ENCODE measurements at regions not wholly inside any gene's neighbourhood (a gene's known extent, or its start where the extent isn't known, plus 50 kb on each side); places are given as distances from the start of the nearest gene placed in this dataset.

DNA sequence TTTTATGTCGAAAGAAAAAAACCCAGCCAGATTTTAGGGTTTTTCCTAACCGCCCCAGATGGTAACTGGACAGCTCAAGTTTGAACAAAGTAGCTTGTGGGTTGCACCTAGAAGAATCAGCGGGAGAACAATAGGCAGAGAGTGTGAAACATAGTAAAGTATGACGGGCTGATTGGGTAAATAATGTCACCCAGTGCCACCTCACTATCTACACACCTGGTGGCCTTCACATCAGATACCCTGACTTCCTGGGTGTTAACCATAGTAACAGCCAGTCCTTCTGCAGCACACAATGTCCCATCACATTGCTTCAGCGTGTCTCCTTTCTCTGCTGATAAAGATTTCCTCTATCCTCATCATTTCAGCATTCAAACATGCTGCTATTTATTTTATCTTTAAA is 159.1 kb upstream of the HS3ST1 start:
- no peak for DNase-seq (ENCODE audit: low read depth in 4 of 4, low spot score in 1 of 4)

DNA sequence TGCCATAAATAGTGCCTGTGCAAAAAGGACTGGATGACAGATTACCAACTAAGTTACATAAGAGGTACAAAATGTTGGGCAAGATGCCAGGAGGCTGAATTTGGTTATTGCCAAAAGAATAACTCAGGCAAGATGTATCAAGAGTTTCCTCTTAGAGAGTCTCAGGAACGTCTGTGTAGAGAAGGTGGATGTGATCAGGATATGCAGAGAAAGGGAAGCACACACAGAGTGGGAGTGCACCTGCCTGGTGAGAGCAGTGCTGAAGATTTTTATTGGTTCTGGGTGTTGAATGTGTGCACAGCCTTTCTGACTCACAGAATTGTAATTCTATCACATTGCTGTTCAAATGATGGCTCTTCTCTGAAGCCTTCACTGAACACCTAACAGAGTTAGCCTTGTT is 156.8 kb upstream of the HS3ST1 start:
- DNase-seq (ENCODE audit: low read depth in 4 of 4, low spot score in 1 of 4): no peak

GRCh38 chr4:11568511-11568910 is 139.8 kb upstream of the HS3ST1 start:
- no peak for DNase-seq (ENCODE audit: low read depth in 4 of 4, low spot score in 1 of 4)

DNA sequence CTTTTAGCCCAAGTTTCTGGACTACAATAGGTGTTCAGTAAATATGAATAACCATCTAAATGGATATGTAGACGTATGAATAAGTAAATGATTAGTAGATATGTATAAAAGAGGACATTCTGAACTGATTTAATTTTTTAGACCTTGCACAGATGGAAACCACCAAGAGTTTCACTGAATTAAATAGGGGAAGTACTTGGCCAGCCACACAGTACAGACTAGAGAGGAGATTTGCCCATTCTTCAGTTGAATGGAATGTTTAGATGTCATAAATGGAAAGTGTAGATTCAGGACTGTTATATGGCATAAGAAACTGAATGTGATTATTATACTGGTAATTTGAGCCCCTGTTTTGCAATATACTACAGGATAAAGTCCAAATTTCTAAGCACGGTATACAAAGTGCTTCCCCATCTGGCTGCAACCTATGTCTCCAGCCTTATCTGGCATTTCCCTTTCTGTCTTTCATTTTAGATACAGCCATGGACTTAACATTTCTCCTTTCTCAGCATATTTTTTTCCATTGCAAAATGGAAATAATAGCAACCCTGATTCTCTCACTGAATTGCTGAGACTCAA is 137.8 kb upstream of the HS3ST1 start:
- no peak for DNase-seq (ENCODE audit: low read depth in 4 of 4, low spot score in 1 of 4)

DNA sequence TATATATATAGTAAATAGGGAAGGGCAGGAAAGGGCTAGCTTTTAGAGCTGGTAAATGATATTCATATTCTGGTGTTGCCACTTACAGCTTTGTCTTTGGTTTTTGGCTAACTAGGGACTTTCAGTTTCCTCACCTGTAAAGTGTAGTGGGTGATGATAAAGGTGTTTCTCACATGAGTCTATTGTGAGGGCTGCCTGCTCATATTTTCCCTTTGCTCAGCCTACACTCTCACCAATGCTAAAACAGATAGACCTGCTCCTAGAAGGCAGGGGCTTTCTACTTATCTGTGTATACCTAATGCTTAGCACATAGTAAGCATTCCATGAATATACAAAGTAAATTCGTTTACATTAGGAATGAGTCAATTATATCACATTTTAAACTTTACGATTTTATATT is 137.2 kb upstream of the HS3ST1 start:
- no peak for DNase-seq (ENCODE audit: low read depth in 4 of 4, low spot score in 1 of 4)

GRCh38 chr4:11565213-11565612 is 136.5 kb upstream of the HS3ST1 start:
- DNase-seq (ENCODE audit: low read depth in 4 of 4, low spot score in 1 of 4): no peak

DNA sequence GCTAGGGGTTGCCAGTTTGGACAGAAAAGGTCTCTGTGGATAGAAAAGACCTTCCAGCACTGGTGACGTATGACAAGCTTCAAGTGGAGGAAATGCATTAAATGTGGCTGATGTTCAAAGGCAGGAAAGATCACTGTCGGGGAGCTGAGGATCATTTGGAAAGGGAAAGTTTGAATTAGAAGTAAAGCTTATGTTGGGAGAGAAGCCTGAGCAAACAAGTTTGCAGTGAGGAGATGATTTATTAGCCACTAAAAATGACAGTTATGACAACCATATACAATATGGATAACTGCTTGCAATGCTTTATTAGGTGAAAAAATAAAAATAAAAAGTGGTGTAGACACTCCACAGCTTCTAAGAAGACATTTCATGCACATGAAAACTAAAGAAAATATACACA is 135.3 kb upstream of the HS3ST1 start:
- no peak for DNase-seq (ENCODE audit: low read depth in 4 of 4, low spot score in 1 of 4)

- no peak for DNase-seq (ENCODE audit: low read depth in 4 of 4, low spot score in 1 of 4)
These were observed 120.8 kb upstream of the HS3ST1 start for GRCh38 chr4:11549525-11549924.

DNA sequence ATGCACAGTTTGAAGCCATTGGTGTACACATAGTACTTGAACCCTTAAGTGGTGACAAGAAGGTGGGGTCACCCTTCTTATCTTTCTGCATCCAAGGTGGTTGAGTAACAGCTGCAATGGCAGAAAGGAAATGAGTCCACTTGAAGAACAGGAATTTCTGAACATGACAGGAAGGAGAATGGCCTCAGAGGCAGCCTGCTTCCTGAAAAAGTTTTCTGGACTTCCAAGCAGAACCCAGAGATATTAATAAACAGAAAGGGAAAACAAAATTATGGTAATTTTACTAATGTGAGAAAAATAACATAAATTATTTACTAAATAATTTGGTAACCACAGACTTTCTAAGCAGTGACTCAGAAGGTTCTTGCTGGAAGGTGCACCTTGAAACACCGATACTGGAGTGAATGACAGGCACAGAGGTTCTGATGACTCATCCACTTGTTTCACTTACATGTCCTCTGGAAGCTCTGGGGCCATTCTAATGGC is 119.9 kb upstream of the HS3ST1 start:
- DNase-seq (ENCODE audit: low read depth in 4 of 4, low spot score in 1 of 4): no peak

- DNase-seq (ENCODE audit: low read depth in 4 of 4, low spot score in 1 of 4): no peak
These were observed 117.9 kb upstream of the HS3ST1 start for GRCh38 chr4:11546391-11547175.

GRCh38 chr4:11545651-11546050 is 117.0 kb upstream of the HS3ST1 start:
- DNase-seq (ENCODE audit: low read depth in 4 of 4, low spot score in 1 of 4): no peak

GRCh38 chr4:11544211-11544610 is 115.5 kb upstream of the HS3ST1 start:
- no peak for DNase-seq (ENCODE audit: low read depth in 4 of 4, low spot score in 1 of 4)

- DNase-seq (ENCODE audit: low read depth in 4 of 4, low spot score in 1 of 4): no peak
These were observed 115.0 kb upstream of the HS3ST1 start for GRCh38 chr4:11543706-11544105.

GRCh38 chr4:11542952-11543351 is 114.3 kb upstream of the HS3ST1 start:
- DNase-seq (ENCODE audit: low read depth in 4 of 4, low spot score in 1 of 4): no peak

- no peak for DNase-seq (ENCODE audit: low read depth in 4 of 4, low spot score in 1 of 4)
These were observed 109.2 kb upstream of the HS3ST1 start for GRCh38 chr4:11537846-11538245.

DNA sequence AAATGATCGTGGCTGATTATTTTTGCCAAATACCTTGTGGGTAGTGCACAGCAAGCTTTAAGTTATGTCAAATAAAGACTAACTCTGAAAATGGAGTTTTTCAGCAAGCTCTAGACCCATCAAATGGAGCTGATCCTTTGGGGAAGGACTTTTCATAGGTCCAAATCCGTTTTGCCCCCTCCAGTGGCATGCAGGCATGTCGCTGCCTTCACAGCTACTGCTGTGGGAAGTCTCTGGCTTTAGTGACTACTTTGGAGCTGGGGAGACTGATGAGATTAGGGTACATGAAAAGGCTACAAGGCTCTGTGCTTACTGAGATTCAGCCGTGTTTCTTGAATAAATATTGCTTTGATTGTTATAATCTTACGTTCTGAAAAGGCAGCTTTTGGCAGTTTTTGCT is 106.6 kb upstream of the HS3ST1 start:
- no peak for DNase-seq (ENCODE audit: low read depth in 4 of 4, low spot score in 1 of 4)

DNA sequence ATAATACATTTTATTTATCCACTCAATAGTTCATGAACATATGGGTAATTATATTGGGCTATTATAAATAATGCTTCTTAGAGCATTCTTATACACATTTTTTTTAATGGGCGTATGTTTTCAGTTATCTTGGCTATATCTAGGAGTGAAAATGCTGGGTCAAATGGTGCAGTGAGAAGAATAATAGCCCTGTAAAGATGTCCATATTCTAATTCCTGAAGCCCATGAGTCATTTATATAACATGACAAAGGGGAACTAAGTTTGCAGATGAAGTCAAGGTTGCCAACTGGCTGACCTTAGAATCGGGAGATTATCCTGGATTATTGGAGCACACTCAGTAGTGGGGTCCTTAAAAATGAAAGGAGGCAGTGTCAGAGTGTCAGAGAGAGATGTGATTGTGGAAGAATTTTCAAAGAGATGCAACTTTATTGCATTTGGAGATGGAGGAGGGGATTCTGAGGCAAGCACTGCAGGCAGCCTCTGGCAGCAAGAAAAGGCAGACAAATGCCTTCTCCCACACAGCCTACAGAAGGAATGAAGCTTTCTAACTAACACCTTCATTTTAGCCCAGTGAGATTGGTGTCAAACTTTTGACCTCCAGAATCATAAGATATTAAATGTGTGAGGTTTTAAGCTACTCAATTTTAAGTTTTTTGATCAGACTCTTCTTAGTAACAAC is 106.1 kb upstream of the HS3ST1 start:
- DNase-seq (ENCODE audit: low read depth in 4 of 4, low spot score in 1 of 4): no peak

- DNase-seq (ENCODE audit: low read depth in 4 of 4, low spot score in 1 of 4): no peak
These were observed 103.4 kb upstream of the HS3ST1 start for GRCh38 chr4:11532138-11532537.

DNA sequence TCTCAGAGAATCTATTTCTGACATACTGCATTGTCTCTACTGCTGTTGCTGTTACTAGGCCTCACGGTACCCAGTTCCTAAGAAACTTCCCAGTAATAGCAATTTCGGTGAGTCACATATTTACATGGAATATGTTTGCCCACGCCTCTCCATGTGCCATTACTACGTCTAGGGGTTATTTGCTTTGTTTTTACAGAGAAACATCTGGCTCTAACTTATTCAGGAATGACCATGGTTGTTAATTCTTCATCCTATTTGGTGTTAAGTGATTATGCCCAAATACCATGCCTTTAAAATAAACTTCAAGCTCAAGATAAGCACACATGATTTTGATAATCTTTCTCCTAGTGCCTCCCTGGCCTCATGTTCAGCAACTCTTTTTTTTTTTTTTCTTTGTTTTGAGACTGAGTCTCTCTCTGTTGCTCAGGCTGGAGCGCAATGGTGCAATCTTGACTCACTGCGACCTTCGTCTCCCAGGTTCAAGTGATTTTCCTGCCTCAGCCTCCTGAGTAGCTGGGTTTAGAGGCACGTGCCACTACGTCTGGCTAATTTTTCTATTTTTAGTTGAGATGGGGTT is 101.0 kb upstream of the HS3ST1 start:
- no peak for DNase-seq (ENCODE audit: low read depth in 4 of 4, low spot score in 1 of 4)

- DNase-seq (ENCODE audit: low read depth in 4 of 4, low spot score in 1 of 4): no peak
These were observed 96.4 kb upstream of the HS3ST1 start for GRCh38 chr4:11525085-11525484.

DNA sequence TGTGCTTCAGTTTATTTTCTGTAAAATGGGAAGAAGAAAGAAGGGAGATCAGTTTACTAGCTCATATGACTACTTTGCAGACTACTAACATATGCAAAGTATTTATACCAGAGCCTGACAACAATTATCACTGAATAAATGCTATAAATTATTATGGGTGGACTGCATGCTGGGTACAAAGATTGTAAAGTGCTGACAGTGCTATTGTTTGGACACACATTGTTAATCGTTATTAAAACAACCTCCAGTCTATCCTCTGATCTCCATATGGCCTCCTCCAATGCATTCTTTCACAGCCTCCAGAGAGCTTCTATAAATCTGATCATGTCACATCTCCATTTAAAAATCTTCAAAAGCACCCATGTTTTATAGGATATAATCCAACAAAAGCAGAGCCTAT is 90.1 kb upstream of the HS3ST1 start:
- no peak for DNase-seq (ENCODE audit: low read depth in 4 of 4, low spot score in 1 of 4)
